AG09309 (cell line): ENCODE measurements at regions not wholly inside any gene's neighbourhood (a gene's known extent, or its start where the extent isn't known, plus 50 kb on each side); places are given as distances from the start of the nearest gene placed in this dataset.

Source experiments
- DNase-seq: peaks from one replicate; pipeline ENCODE4 v3.0.0-alpha.2; 2010; ENCODE audit warnings: low read depth
- H3K4me3 ChIP-seq: 2 replicates; pipeline ENCODE4 v1.5.1; 2011; ENCODE audit warnings: mild to moderate bottlenecking, low read depth, low read length, moderate library complexity; ENCODE audit not compliant: control insufficient read depth
- CTCF ChIP-seq: IDR thresholded peaks from 2 replicates; pipeline ENCODE4 v1.5.1; 2011; ENCODE audit warnings: mild to moderate bottlenecking, low read depth, low read length, inconsistent platforms; ENCODE audit not compliant: insufficient read depth, control insufficient read depth; ENCODE audit errors: missing control alignments

DNA sequence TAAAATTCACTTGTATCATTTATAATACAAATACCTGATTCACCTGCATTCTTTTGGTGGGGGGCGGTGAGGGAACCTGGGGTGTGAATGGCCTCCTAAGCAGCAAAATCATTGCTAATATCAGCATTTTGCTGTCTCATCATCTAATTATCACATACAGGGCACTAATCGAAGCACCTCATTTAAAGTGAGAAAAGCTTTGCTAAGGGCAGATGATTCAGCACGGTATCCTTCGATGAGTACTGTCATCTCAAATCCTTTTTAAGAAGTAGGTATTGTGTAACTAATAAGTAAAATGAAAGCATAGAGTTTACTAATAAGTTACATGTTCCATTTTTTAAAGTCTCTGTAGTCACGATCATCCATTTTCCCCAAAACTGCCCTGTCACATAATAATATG is 278.1 kb upstream of the SOX5 start:
- no peak for TF ChIP-seq CTCF
- DNase-seq: no peak
- H3K4me3 ChIP-seq: no peak overlapping the region

DNA sequence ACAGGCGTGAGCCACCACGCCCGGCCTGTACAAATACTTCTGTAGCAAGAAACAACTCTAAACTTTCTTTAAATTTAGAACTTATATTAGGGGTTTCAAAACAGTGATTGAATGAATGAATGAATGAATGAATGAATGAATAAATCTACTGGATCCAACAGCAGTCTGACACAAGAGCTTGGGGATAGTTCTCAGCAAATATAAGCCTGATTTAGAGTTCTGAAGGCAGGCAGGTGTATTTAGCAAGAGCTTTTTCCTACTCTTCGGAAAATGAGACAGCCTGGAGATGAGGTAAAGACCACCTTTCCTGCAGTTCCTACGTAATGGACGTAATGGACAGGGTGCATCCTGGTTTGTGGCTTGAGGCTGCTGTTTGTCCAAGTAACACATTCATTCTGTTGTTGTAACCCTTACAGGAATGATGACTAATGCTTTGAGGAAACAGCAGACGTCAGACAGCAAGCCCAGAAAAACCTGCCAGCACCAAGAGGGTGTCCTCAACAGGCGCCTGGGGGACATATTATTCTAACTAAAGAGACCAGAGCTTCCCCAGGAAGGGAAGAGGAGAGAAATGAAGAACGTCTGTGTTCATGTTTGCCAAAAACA is 277.4 kb upstream of the SOX5 start:
- H3K4me3 ChIP-seq: no peak overlapping the region
- TF ChIP-seq CTCF: no peak
- DNase-seq: no peak

DNA sequence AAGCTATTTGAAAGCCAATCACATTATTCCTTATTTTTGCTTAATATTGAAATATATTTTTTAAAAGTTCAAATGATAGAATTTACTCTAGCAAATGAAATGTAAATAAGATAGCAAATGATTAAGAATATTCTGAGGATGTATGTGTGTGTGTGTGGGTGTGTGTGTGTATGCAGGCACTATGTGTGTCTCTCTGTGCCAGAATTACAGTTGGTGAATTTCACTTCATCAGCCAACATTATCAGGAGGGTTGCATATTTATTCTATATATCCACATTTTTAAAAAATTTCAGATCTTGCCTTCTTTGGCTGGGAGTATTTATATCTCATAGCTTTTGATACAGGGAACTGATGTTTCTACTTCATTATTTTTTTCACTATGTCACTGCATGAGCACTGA is 274.9 kb upstream of the SOX5 start:
- TF ChIP-seq CTCF: no peak
- no peak for DNase-seq
- H3K4me3 ChIP-seq: no peak overlapping the region

DNA sequence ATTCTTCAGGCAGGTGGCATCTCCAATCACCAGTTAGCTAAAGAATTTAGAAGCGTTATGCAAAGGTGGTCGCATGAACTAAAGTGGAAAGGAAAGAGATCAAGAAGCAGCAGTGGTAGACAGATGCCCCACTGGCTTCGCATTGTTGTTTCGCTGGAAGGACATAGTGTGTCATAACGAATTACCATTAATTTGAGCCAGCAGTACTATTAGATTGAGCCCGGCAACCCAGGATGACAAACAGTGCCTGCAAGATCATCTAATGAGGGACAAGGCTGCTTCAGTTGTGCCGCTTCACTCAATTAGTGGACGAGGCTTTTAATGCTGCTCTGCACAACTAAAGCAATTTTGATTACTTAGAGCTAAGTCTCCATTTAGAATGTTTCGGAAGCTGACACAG is 274.5 kb upstream of the SOX5 start:
- no peak for TF ChIP-seq CTCF
- H3K4me3 ChIP-seq: no peak overlapping the region
- DNase-seq: no peak

- no peak for TF ChIP-seq CTCF
- no peak for DNase-seq
Measured at GRCh38 chr12:24222968-24223367, 273.5 kb upstream of the SOX5 start.

GRCh38 chr12:24212496-24212895 is 263.0 kb upstream of the SOX5 start:
- TF ChIP-seq CTCF: no peak
- H3K4me3 ChIP-seq: no peak overlapping the region
- no peak for DNase-seq

More at GRCh38 chr12:24222968-24223367, 273.5 kb upstream of the SOX5 start:
- H3K4me3 ChIP-seq: no peak overlapping the region

- no peak overlapping the region for H3K4me3 ChIP-seq
- no peak for TF ChIP-seq CTCF
- DNase-seq: no peak
Measured at GRCh38 chr12:24206621-24207020, 257.2 kb upstream of the SOX5 start.
